Keratinocyte (primary cell): ENCODE measurements at regions not wholly inside any gene's neighbourhood (a gene's known extent, or its start where the extent isn't known, plus 50 kb on each side); places are given as distances from the start of the nearest gene placed in this dataset.

Experiments
- CTCF ChIP-seq, 3 experiments: IDR thresholded peaks in 1 of 3; conservative IDR thresholded peaks in 1 of 3; optimal IDR thresholded peaks in 1 of 3; 2 replicates in 2 of 3; 3 replicates in 1 of 3; pipeline versions ENCODE3 to v1.5.1; 2011; ENCODE audit warnings: low read length in 3 of 3, mild to moderate bottlenecking in 3 of 3, moderate library complexity in 2 of 3, control low read depth in 1 of 3, inconsistent platforms in 1 of 3; ENCODE audit not compliant: insufficient read depth in 2 of 3; ENCODE audit errors: extremely low read depth in 1 of 3
- EZH2 ChIP-seq: IDR thresholded peaks from one replicate; pipeline ENCODE4 v1.6.1; 2012; ENCODE audit warnings: inconsistent platforms, mild to moderate bottlenecking, low read length, moderate library complexity

DNA sequence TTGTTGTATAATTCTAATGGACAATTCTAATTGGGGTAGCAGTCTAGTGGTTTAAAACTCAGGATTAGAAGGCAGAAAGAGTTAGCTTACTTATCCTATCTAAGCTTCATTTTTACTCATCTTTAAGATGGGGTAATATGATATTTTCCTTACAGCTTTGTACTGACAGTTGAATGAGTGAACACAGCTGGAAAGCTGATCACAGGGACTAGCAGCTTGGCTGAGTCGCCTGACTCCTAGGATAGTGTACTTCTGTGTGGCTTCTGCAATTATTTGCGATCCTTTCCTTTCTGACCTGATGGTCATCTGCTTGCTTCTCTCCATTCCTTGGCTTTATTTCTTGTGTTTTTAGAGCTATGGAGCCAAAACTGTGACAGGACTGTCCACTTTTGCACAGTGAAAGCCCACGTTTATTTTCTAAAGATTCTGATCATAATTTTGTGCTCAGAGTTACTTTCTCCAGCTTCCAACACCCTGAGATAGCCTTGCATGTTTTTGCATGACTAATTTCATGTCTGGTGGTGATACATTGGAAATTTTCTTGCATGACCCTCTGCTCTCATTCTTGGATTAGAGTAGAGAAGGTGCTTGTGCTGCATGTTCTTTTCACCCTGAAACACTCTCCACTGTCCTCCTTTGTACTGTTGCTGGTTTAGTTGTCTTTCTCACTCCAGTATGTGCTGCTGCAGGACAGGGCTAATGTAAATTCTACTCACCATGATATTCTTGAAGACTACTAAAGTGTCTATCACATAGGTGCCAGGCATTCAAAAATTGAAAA, 377.0 kb upstream of the ATP2B1 start:
- TF ChIP-seq CTCF (optimal IDR thresholded peaks at IDR 0.05 in 1 of 3, IDR thresholded peaks at IDR 0.05 in 1 of 3, conservative IDR thresholded peaks at IDR 0.05 in 1 of 3; ENCODE audit: extremely low read depth in 1 of 3, insufficient read depth in 2 of 3, low read length in 3 of 3): no peak
- no peak for TF ChIP-seq EZH2
